HEK293T (cell line): ENCODE measurements at regions not wholly inside any gene's neighbourhood (a gene's known extent, or its start where the extent isn't known, plus 50 kb on each side); places are given as distances from the start of the nearest gene placed in this dataset.

Experiments used
- CTCF ChIA-PET: fragments of 350-600 bp; formaldehyde crosslinking; extraction: SDS; loops from one replicate; lab custom pipeline; 2021; ENCODE audit warnings: antibody characterized with exemption, inconsistent platforms; lab: Yijun Ruan, JAX
- POLR2A ChIA-PET: fragments of 350-600 bp; formaldehyde crosslinking; extraction: SDS; loops from one replicate; lab custom pipeline; 2020; ENCODE audit warnings: antibody characterized with exemption, inconsistent platforms; lab: Yijun Ruan, JAX
- DNase-seq: peaks from one replicate; pipeline ENCODE4 v3.0.0; 2012; ENCODE audit warnings: mixed read lengths; ENCODE audit errors: extremely low spot score
- ARNT ChIP-seq: fragments of 450-650 bp; IDR thresholded peaks from 2 replicates; pipeline ENCODE4 v1.6.1; 2017; ENCODE audit warnings: mild to moderate bottlenecking
- BHLHE40 ChIP-seq: fragments of 450-650 bp; IDR thresholded peaks from 2 replicates; pipeline ENCODE4 v1.6.1; 2016; ENCODE audit warnings: mild to moderate bottlenecking, moderate library complexity, borderline replicate concordance
- CTBP1 ChIP-seq: fragments of 450-650 bp; IDR thresholded peaks from 2 replicates; pipeline ENCODE4 v1.6.1; 2016; ENCODE audit warnings: borderline replicate concordance
- ELF4 ChIP-seq: fragments of 450-650 bp; IDR thresholded peaks from 2 replicates; pipeline ENCODE4 v1.6.1; 2017; ENCODE audit warnings: antibody characterized with exemption
- FOXA1 ChIP-seq: fragments of 450-650 bp; IDR thresholded peaks from 2 replicates; pipeline ENCODE4 v1.6.1; 2016; ENCODE audit warnings: mild to moderate bottlenecking
- FOXK2 ChIP-seq: fragments of 450-650 bp; IDR thresholded peaks from 2 replicates; pipeline ENCODE4 v1.6.1; 2016; ENCODE audit warnings: mild to moderate bottlenecking
- FOXM1 ChIP-seq: fragments of 450-650 bp; IDR thresholded peaks from 2 replicates; pipeline ENCODE4 v1.6.1; 2017; ENCODE audit warnings: mild to moderate bottlenecking, borderline replicate concordance
- HDGF ChIP-seq: fragments of 450-650 bp; IDR thresholded peaks from 2 replicates; pipeline ENCODE4 v1.6.1; 2017; ENCODE audit warnings: antibody characterized with exemption, borderline replicate concordance
- L3MBTL2 ChIP-seq: fragments of 450-650 bp; conservative IDR thresholded peaks from 2 replicates; pipeline ENCODE4 v1.6.1; 2016; ENCODE audit warnings: mild to moderate bottlenecking
- LEF1 ChIP-seq: fragments of 450-650 bp; IDR thresholded peaks from 2 replicates; pipeline ENCODE4 v1.6.1; 2017; ENCODE audit warnings: mild to moderate bottlenecking, borderline replicate concordance
- NFRKB ChIP-seq: fragments of 450-650 bp; IDR thresholded peaks from 2 replicates; pipeline ENCODE4 v1.6.1; 2016; ENCODE audit warnings: mild to moderate bottlenecking, moderate library complexity
- PKNOX1 ChIP-seq: fragments of 450-650 bp; IDR thresholded peaks from 2 replicates; pipeline ENCODE4 v1.6.1; 2016
- SP1 ChIP-seq: fragments of 450-650 bp; IDR thresholded peaks from 2 replicates; pipeline ENCODE4 v1.6.1; 2017
- SUZ12 ChIP-seq: fragments of 450-650 bp; IDR thresholded peaks from 2 replicates; pipeline ENCODE4 v1.6.1; 2016; ENCODE audit warnings: mild to moderate bottlenecking
- TARDBP ChIP-seq: fragments of 450-650 bp; IDR thresholded peaks from 2 replicates; pipeline ENCODE4 v1.6.1; 2016
- ZNF384 ChIP-seq: fragments of 450-650 bp; IDR thresholded peaks from 2 replicates; pipeline ENCODE4 v1.6.1; 2016

DNA sequence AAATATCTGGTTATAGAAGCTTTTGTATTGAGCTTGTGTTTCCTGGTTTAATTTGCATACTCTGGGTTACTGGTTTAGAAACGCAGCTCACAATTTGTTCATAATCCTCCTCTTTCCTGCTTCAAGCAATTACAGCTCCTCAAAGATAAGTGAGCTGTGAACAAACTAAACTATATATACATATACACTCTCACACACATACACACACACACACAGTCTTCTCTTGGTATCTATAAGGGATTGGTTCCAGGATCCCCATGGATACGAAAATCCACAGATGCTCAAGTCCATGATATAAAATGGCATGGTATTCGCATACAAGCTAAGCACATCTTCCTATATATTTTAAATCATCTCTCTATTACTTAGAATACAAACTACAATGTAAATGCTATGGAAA is 510.9 kb upstream of the CDH18 start:
- no peak for DNase-seq
- ChIA-PET CTCF (no interaction called here), POLR2A (no interaction called here)
- TF ChIP-seq SUZ12 (no peak), CTBP1 (no peak), FOXK2 (no peak)

DNA sequence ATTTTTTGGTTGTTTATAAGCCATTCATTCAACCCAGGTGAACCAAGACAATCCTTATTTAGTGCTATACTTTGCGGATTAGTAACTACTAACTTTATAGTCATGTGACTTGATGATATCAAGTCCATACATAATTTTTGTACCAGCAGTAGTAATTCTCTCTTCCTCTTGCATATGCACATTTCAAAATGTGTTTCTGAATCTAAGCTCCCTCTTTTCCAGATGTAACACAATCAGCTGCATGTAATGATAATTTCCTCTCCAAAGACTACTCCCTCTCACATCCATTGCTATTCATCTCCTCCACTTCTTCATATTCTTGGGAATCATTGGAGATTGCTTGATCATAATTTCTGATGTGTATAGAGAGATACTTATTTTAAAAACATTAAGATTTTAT is 510.1 kb upstream of the CDH18 start:
- DNase-seq: no peak
- ChIA-PET POLR2A (no interaction called here), CTCF (no interaction called here)
- TF ChIP-seq PKNOX1 (no peak), ARNT (no peak), SUZ12 (no peak), FOXM1 (no peak), SP1 (no peak), BHLHE40 (no peak)

DNA sequence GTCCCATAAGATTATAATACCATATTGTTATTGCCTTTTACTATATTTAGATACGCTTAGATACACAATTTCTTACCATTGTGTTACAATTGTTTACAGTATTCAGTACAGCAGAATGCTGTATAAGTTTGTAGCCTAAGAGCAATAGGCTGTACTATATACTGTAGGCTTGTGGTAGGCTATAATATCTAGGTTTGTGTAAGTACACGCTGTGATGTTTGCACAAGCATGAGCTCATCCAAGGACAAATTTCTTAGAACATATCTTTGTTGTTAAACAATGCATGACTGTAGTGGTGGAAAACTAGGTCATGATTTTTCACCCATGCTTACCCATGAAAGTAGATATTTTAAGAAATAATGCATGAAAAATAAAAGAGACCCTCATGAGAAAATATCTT is 509.4 kb upstream of the CDH18 start:
- no peak for DNase-seq
- POLR2A ChIA-PET: no interaction called here
- CTCF ChIA-PET: no interaction called here
- TF ChIP-seq FOXA1 (no peak), NFRKB (no peak), ARNT (no peak), BHLHE40 (no peak), FOXM1 (no peak), FOXK2 (no peak), PKNOX1 (no peak), SUZ12 (no peak)

DNA sequence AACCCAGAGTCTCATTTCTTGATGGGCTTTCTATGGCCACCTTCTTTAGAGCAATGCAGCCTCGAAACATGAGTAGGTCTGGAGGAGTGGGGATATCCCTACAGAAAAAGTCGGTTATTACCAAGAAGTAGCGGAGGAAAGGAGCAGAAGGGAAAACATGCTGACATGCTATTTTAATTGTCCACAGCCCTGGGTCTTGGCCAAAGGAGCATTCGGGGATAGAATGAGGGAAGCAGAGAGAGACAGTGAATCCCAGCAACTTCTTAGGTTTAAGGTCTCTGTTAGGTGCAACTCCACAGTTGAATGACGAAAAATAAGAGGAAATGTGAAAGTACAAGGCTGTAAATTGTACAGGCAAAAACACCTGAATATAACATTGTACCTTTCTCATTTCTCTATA is 506.7 kb upstream of the CDH18 start:
- DNase-seq: no peak
- no peak for TF ChIP-seq SUZ12
- no peak for TF ChIP-seq ZNF384
- no peak for TF ChIP-seq FOXM1
- TF ChIP-seq TARDBP: no peak
- TF ChIP-seq FOXA1: no peak
- no peak for TF ChIP-seq ARNT
- TF ChIP-seq SP1: no peak
- TF ChIP-seq L3MBTL2: no peak
- TF ChIP-seq ELF4: no peak
- TF ChIP-seq FOXK2: no peak
- TF ChIP-seq BHLHE40: no peak
- TF ChIP-seq LEF1: no peak
- no peak for TF ChIP-seq PKNOX1
- no peak for TF ChIP-seq CTBP1
- ChIA-PET CTCF (no interaction called here), POLR2A (no interaction called here)

- ChIA-PET CTCF (no interaction called here), POLR2A (no interaction called here)
- DNase-seq: no peak
- TF ChIP-seq L3MBTL2 (no peak), HDGF (no peak)
Measured at GRCh38 chr5:20486826-20487225, 498.8 kb upstream of the CDH18 start.

GRCh38 chr5:20476016-20476415 is 488.0 kb upstream of the CDH18 start:
- ChIA-PET POLR2A (no interaction called here), CTCF (no interaction called here)
- no peak for TF ChIP-seq L3MBTL2
- DNase-seq: no peak

- POLR2A ChIA-PET: no interaction called here
- CTCF ChIA-PET: no interaction called here
- DNase-seq: no peak
- TF ChIP-seq HDGF: no peak
- TF ChIP-seq LEF1: no peak
- no peak for TF ChIP-seq FOXK2
- TF ChIP-seq SP1: no peak
- no peak for TF ChIP-seq PKNOX1
- no peak for TF ChIP-seq SUZ12
- TF ChIP-seq ZNF384: no peak
- no peak for TF ChIP-seq NFRKB
- no peak for TF ChIP-seq ARNT
- no peak for TF ChIP-seq FOXM1
- TF ChIP-seq CTBP1: no peak
- TF ChIP-seq FOXA1: no peak
- TF ChIP-seq L3MBTL2: no peak
- no peak for TF ChIP-seq ELF4
- TF ChIP-seq BHLHE40: no peak
Measured at GRCh38 chr5:20470997-20471396, 483.0 kb upstream of the CDH18 start.
